Neural progenitor cell (in vitro differentiated cells): ENCODE measurements at regions not wholly inside any gene's neighbourhood (a gene's known extent, or its start where the extent isn't known, plus 50 kb on each side); places are given as distances from the start of the nearest gene placed in this dataset.

Source experiments
- CTCF ChIP-seq: fragments of 200-600 bp; sonication (generic); IDR thresholded peaks from 2 replicates; pipeline ENCODE4 v1.5.1; 2017; ENCODE audit warnings: antibody characterized with exemption, mild to moderate bottlenecking
- EZH2 ChIP-seq: fragments of 200-600 bp; sonication (generic); IDR thresholded peaks from 2 replicates; pipeline ENCODE4 v1.6.1; 2017; ENCODE audit warnings: antibody characterized with exemption, mild to moderate bottlenecking, moderate library complexity
- EZH2phosphoT487 ChIP-seq: fragments of 200-600 bp; sonication (generic); IDR thresholded peaks from 2 replicates; pipeline ENCODE4 v1.6.1; 2017; ENCODE audit warnings: antibody characterized with exemption

- TF ChIP-seq CTCF (no peak), EZH2 (no peak), EZH2phosphoT487 (no peak)
These were observed 144.6 kb upstream of the MYL2 start for GRCh38 chr12:111064982-111065381.
